ENCODE measurements at regions not wholly inside any gene's neighbourhood (a gene's known extent, or its start where the extent isn't known, plus 50 kb on each side); places are given as distances from the start of the nearest gene placed in this dataset.

GRCh38 chr4:62366939-62367338 is 1166.8 kb downstream of the ADGRL3 start:
- DNase-seq (ENCODE audit: low read depth in 2 of 2) = no peak

GRCh38 chr4:62360156-62360545 is 1160.0 kb downstream of the ADGRL3 start:
- DNase-seq (ENCODE audit: low read depth in 2 of 2) = no peak

- DNase-seq (ENCODE audit: low read depth in 2 of 2) = no peak
Measured at GRCh38 chr4:62359441-62360155, 1159.5 kb downstream of the ADGRL3 start.

- no peak for DNase-seq (ENCODE audit: low read depth in 2 of 2)
Measured at GRCh38 chr4:62344915-62345314, 1144.8 kb downstream of the ADGRL3 start.

GRCh38 chr4:62344474-62344873 is 1144.3 kb downstream of the ADGRL3 start:
- no peak for DNase-seq (ENCODE audit: low read depth in 2 of 2)

GRCh38 chr4:62342346-62342745 is 1142.2 kb downstream of the ADGRL3 start:
- no peak for DNase-seq (ENCODE audit: low read depth in 2 of 2)

DNA sequence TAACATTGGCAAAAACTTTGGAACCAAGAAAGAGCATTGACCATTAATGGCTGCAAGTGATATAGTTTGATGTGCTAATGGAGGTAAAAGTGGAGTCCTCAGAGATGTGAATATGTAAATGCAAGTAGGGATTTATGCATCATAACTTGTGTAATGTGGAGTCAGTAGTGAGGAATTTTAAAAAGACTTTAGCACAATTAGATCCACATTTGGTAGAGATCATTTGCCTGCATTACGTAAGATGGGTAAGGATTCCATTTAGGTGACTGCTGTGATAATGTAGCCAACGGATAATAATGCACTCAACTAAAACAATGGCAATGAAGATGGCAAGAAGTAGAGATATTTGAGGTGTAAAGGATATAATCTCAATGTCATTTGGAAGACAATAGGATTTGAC is 1128.4 kb downstream of the ADGRL3 start:
- no peak for DNase-seq (ENCODE audit: low read depth in 2 of 2)

- DNase-seq (ENCODE audit: low read depth in 2 of 2) = no peak
Measured at GRCh38 chr4:62327612-62328297, 1127.6 kb downstream of the ADGRL3 start.

GRCh38 chr4:62324215-62324614 is 1124.1 kb downstream of the ADGRL3 start:
- no peak for DNase-seq (ENCODE audit: low read depth in 2 of 2)

GRCh38 chr4:62320612-62321011 is 1120.5 kb downstream of the ADGRL3 start:
- DNase-seq (ENCODE audit: low read depth in 2 of 2) = no peak

- no peak for DNase-seq (ENCODE audit: low read depth in 2 of 2)
Measured at GRCh38 chr4:62302710-62303109, 1102.6 kb downstream of the ADGRL3 start.

DNA sequence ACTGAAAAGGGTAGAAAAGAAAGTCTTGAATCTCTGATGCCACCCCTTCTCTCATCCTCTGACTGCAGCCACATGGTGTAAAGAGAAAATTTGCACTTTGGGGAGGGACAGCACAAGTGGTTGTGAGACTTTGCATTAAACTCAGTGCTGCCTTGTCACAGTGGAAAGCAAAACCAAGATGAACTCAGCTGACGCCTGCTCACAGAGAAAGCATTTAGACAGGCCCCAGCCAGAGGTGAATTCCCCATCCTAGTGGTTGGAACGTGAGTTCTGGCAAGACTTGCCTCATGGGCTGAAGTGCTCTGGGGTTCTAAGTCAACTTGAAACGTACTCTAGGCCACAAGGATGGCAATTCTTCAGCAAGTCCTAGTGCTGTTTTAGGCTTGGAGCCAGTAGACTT is 1101.4 kb downstream of the ADGRL3 start:
- no peak for DNase-seq (ENCODE audit: low read depth in 2 of 2)

DNA sequence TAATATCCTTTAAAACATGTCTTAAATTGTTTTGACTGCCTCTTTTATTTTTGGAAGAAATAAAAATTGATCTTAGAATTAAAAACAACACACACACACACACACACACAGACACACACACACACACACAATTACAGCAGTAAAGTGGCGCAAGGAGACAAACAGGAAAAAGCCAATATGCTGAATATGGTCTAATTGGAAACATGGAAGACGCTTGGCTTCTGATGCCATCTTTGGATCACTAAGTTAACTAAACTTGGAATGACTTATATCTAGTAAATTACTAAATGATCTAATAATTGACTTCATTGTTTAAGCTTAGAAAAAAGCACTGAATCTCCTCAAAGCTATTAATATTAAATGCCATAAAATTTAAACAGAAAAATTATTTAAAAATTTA is 1093.4 kb downstream of the ADGRL3 start:
- no peak for DNase-seq (ENCODE audit: low read depth in 2 of 2)

- DNase-seq (ENCODE audit: low read depth in 2 of 2) = no peak
Measured at GRCh38 chr4:62292911-62293310, 1092.8 kb downstream of the ADGRL3 start.

DNA sequence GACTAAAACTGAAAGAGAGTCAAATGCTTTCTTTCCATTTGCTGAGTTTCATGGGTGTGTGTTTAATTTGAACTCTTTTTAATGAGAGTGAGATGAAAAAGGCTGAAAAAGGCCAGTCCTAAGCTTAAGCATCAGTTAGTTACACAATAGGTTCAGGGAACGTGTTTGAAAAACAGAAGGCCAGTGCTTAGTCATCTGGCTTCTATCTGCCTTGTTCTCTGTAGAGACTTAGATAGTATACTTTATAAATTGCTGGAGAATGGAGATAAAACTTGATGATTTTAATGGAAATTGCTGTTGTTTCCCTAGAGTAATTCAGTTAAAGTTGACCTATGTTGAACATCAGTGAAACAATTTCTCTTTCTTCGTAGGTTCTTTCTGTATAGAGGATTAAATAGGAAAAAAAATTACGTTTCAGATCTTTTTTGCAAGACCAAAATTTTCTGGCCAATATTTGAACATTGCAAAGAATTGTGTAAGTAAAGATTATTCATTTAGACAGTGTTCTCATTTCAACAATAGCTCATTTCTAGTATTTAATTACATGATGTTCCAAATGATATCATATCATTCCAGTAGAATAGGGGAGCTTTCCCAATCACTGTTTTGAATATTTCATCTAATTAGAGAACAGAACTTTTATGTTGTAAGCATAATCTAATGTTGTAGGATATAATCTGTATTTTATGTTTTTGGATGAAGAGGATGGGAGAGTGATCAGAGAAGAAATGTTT is 1088.8 kb downstream of the ADGRL3 start:
- DNase-seq (ENCODE audit: low read depth in 2 of 2) = no peak

DNA sequence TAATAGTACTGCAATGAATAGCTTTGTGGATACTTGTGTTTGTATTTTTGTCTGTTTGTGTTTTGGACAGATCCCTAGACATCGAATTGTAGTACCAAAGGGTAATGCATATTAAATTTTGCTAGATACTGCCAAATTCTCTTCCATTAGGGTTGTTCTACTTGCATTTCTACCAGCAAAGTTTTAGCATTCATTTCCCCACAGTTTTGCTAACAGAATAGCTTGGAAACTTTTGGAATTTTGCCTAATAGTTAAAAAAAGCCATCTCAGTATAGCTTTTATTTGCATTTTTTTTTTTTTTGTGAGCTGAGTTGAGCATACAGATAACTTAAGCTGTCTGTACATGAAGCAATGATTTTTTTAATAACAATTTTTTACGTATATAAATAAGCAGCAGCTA is 1084.9 kb downstream of the ADGRL3 start:
- no peak for DNase-seq (ENCODE audit: low read depth in 2 of 2)

DNA sequence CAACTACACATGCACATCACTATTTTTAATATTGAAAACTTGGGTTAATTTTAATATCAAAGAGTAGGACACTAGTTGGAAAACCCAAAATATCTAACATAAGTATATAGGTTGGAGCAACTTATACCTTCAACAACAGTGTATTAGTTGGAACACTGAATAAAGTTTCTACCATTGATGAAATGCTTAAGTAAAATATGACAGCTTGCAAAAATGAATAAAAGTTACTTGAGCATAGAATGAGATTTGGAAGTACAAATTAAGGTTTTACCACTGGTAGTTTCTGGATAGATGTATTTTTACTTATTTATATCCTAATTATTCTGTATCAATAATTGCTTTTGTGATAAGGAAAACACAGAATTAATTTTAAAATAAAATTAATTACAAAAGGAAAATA is 1079.6 kb downstream of the ADGRL3 start:
- no peak for DNase-seq (ENCODE audit: low read depth in 2 of 2)

- DNase-seq (ENCODE audit: low read depth in 2 of 2) = no peak
Measured at GRCh38 chr4:62275470-62275869, 1075.3 kb downstream of the ADGRL3 start.

- no peak for DNase-seq (ENCODE audit: low read depth in 2 of 2)
Measured at GRCh38 chr4:62274782-62275181, 1074.7 kb downstream of the ADGRL3 start.

- DNase-seq (ENCODE audit: low read depth in 2 of 2) = no peak
Measured at GRCh38 chr4:62271107-62271506, 1071.0 kb downstream of the ADGRL3 start.

- no peak for DNase-seq (ENCODE audit: low read depth in 2 of 2)
Measured at GRCh38 chr4:62269918-62270317, 1069.8 kb downstream of the ADGRL3 start.

DNA sequence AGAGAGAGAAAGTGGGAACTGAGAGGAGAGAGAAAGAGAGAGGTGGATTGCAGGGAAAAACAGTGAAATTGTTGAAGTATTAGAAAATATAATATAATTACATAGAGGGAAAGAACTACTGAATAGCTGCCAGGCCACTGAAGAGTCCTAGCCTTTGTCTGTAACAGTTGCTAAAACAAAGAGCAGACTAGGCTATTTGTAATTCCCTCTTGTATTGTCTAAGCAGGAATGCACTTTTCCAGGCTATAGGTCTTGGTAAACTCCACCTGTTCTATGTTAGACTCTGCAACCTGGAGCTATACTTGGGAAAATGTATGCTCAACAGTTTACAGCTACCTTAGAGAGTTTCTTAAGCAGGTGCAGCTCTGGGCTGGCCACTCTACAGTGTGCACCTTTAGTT is 1063.3 kb downstream of the ADGRL3 start:
- no peak for DNase-seq (ENCODE audit: low read depth in 2 of 2)

DNA sequence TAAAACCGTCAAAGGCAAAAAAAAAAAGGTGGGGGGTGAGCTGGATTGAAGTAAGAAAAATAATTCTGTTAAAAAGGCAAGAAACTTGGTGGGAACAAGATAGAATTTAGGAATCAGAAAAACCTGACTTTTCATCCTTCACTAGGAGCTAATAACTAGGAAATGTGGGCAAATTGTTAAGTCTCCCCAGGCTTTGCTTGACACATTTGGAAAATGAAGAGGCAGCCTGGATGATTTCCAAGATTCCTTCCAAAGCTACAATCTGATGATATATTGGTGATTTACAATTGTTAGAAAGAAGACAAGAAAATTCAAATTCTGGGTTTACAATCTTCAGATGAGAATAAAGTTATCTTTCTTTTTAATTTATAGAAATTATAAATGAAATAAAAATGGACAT is 1062.5 kb downstream of the ADGRL3 start:
- DNase-seq (ENCODE audit: low read depth in 2 of 2) = no peak
